Bronchial epithelial cell (primary cell): ENCODE measurements at regions not wholly inside any gene's neighbourhood (a gene's known extent, or its start where the extent isn't known, plus 50 kb on each side); places are given as distances from the start of the nearest gene placed in this dataset.

Source experiments
- DNase-seq: peaks from one replicate; pipeline ENCODE4 v3.0.0-alpha.2; 2010; ENCODE audit warnings: low read depth
- FAIRE-seq: peaks from 2 replicates; lab custom pipeline; 2011; peaks lifted over from hg19 to GRCh38; lab: Jason Lieb, UNC
- H3K27me3 ChIP-seq: 2 replicates; pipeline ENCODE4 v1.5.1; 2011; ENCODE audit warnings: low read length; ENCODE audit not compliant: control insufficient read depth, insufficient read depth
- H3K36me3 ChIP-seq: 2 replicates; pipeline ENCODE4 v1.5.1; 2011; ENCODE audit warnings: low read length; ENCODE audit not compliant: control insufficient read depth, insufficient read depth
- H3K4me3 ChIP-seq: 2 replicates; pipeline ENCODE4 v1.5.1; 2011; ENCODE audit warnings: mild to moderate bottlenecking, low read depth, low read length, control low read depth
- CTCF ChIP-seq: IDR thresholded peaks from 2 replicates; pipeline ENCODE4 v1.5.1; 2011; ENCODE audit warnings: mild to moderate bottlenecking, moderate library complexity, low read length, control low read depth, inconsistent platforms; ENCODE audit not compliant: insufficient read depth, severe bottlenecking

GRCh38 chr1:216935901-216936300, 212.7 kb upstream of the ESRRG start:
- Histone ChIP-seq H3K4me3 (no peak overlapping the region), H3K36me3 (no peaks in the 10 kb centered on the region), H3K27me3 (no peaks in the 10 kb centered on the region)
- FAIRE-seq: no peak
- DNase-seq: no peak
- no peak for TF ChIP-seq CTCF

- H3K27me3 ChIP-seq: no peaks in the 10 kb centered on the region
- H3K36me3 ChIP-seq: no peaks in the 10 kb centered on the region
- TF ChIP-seq CTCF: no peak
- no peak for DNase-seq
- H3K4me3 ChIP-seq: no peak overlapping the region
- FAIRE-seq: no peak
Measured at GRCh38 chr1:216932424-216932823, 209.2 kb upstream of the ESRRG start.

- Histone ChIP-seq H3K27me3 (no peaks in the 10 kb centered on the region), H3K36me3 (no peaks in the 10 kb centered on the region), H3K4me3 (no peak overlapping the region)
- FAIRE-seq: no peak
- DNase-seq: peak; percentile 97
- TF ChIP-seq CTCF: no peak
Measured at GRCh38 chr1:216929870-216930582, 206.8 kb upstream of the ESRRG start.

GRCh38 chr1:216927633-216928032, 204.4 kb upstream of the ESRRG start:
- H3K36me3 ChIP-seq: no peaks in the 10 kb centered on the region
- no peak overlapping the region for H3K4me3 ChIP-seq
- FAIRE-seq (no peak), DNase-seq (no peak)
- no peaks in the 10 kb centered on the region for H3K27me3 ChIP-seq
- no peak for TF ChIP-seq CTCF

- H3K27me3 ChIP-seq: no peaks in the 10 kb centered on the region
- no peak overlapping the region for H3K4me3 ChIP-seq
- DNase-seq: no peak
- H3K36me3 ChIP-seq: no peaks in the 10 kb centered on the region
- no peak for FAIRE-seq
- no peak for TF ChIP-seq CTCF
Measured at GRCh38 chr1:216926720-216927510, 203.7 kb upstream of the ESRRG start.
